Heart right ventricle (tissue), 16 donors: ENCODE measurements at regions not wholly inside any gene's neighbourhood (a gene's known extent, or its start where the extent isn't known, plus 50 kb on each side); places are given as distances from the start of the nearest gene placed in this dataset.

Source experiments
- ATAC-seq, 8 donors: fragments of 200-7000 bp; cut with Tn5 transposase; one replicate each; pipeline ENCODE4 v1.9.1; 2020; ENCODE audit warnings: mild to moderate bottlenecking in 8 of 8, moderate library complexity in 8 of 8, moderate number of reproducible peaks in 1 of 8
- DNase-seq, 2 donors: peaks; one replicate each; pipeline ENCODE4 v3.0.0-alpha.2; 2020
- H3K27ac ChIP-seq, 10 donors: fragments of 200-600 bp; sonication (generic) in 2 of 10; one replicate each; pipeline versions ENCODE4 v1.5.0 to v1.8.0; 2020 to 2022; ENCODE audit warnings: mild to moderate bottlenecking in 3 of 10
- H3K27me3 ChIP-seq, 7 donors: fragments of 200-600 bp; one replicate each; pipeline ENCODE4 v1.8.0; 2021 to 2022; ENCODE audit warnings: mild to moderate bottlenecking in 2 of 7
- H3K36me3 ChIP-seq, 9 donors: fragments of 200-600 bp; sonication (generic) in 1 of 9; one replicate each; pipeline versions ENCODE4 v1.5.0 to v1.8.0; 2020 to 2022; ENCODE audit warnings: mild to moderate bottlenecking in 2 of 9
- H3K4me1 ChIP-seq, 9 donors: fragments of 200-600 bp; sonication (generic) in 1 of 9; one replicate each; pipeline versions ENCODE4 v1.5.0 to v1.8.0; 2020 to 2022; ENCODE audit warnings: mild to moderate bottlenecking in 4 of 9
- H3K4me3 ChIP-seq, 10 donors: fragments of 200-600 bp; sonication (generic) in 2 of 10; one replicate each; pipeline versions ENCODE4 v1.5.0 to v1.8.0; 2020 to 2022; ENCODE audit warnings: mild to moderate bottlenecking in 7 of 10, moderate library complexity in 2 of 10
- H3K9me3 ChIP-seq, 11 donors: fragments of 200-600 bp in 10 of 11; sonication (generic) in 2 of 11; one replicate each; pipeline versions ENCODE4 v1.5.0 to v1.8.0; 2013 to 2022; ENCODE audit warnings: mild to moderate bottlenecking in 2 of 11, control low read depth in 1 of 11, moderate library complexity in 1 of 11
- WGBS, 2 donors: extraction: QIAGEN DNeasy Blood & Tissue Kit; methylation state at CpG; one replicate each; pipeline ENCODE4 v1.1.7; 2013; ENCODE audit warnings: inconsistent platforms in 1 of 2; 5-methylcytosine and 5-hydroxymethylcytosine counted together
- intact Hi-C, 10 donors: fragments of 100-400 bp; cut with DNase I; formaldehyde crosslinking; loops; one replicate each; pipeline versions ENCODE4 v1.11.1 to v1.14.2; 2022
- TF ChIP-seq, protein P1 (sequence below), 9 donors: fragments of 200-600 bp; sonication (generic) in 2 of 9; IDR thresholded peaks; one replicate each; pipeline versions ENCODE4 v1.5.0 to v1.8.0; 2021 to 2022; ENCODE audit warnings: antibody characterized with exemption in 9 of 9, mild to moderate bottlenecking in 5 of 9, moderate library complexity in 1 of 9
- donor health status: Arrhythmogenic right ventricular cardiomyopathy.
- donor health status: ischemic (EF 13 %, LVEDD 7.1; RV severe dilation, severe dysfunction).
- donor health status: healthy with polysubstance abuse.
- donor health status: DM: no; HTN: yes; CAD: no.
- donor health status: DM: no; HTN: no; CAD: no.
- donor health status: ischemic (EF 25% LVEDD 6.9; RV normal size, moderate dysfunction).
- donor health status: ischemic (EF 25% LVEDD 5.7; RV mildly dilated, moderate dysfunction).
- donor health status: healthy.
- donor health status: DM: yes; HTN: yes; CAD: no.
- donor health status: Ischemic cardiomyopathy.
- donor health status: ischemic (EF 35%, LVEDD 5.7; RV mildly dilated, moderate dysfunction).
- donor health status: nonischemic (EF 11% LVEDD 7.7; RV severe dilation, severe dysfunction).
- donor health status: DM: yes; HTN: yes; CAD: no.
- donor health status: PGD.
- donor health status: ischemic (EF 29% LVEDD 5.4; RV normal size, mild dysfunction).
- donor health status: nonischemic (EF 23%, LVEDD 6.1; RV moderate dilation, normal function).

DNA sequence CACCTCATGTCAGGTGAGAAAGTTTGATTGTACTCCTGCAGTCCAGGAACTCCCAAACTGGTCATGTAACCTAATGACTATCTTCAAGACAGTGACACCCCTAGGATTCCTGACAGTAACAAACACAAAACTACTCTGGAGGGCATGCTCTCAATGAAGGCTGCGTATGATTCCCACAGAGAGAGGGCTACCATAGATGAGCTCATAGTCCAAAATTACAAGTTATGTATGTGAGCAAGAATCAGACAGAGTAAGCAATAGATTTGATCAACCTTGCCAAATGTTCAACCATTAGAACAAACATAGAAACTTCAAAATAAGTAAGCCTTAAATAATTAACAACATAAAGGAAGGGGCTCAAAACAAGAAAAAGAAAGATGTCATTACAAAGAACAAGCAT is 158.1 kb downstream of the COPRS start:
- H3K36me3 ChIP-seq, result no peaks in the 10 kb centered on the region
- no peaks in the 10 kb centered on the region for H3K27me3 ChIP-seq
- DNase-seq, result no peak
- WGBS, 2 donors, result 71 to 75% methylated on average over 1 of the region's 1 CpG
- peak overlapping the region in 4 of 10 donors; percentile 14 to 70 (median 60) for H3K27ac ChIP-seq
- H3K4me1 ChIP-seq, result peaks cover under 1 to 19% (median 16%) of the 10 kb centered on the region in 9 donors
- intact Hi-C loops, result loop anchor here in 1 of 10 donors (5.0 kb wide), 1 partner anchor 264 kb away; no protein-coding TSS in a partner anchor
- ATAC-seq, result peak in 1 of 8 donors; percentile 58
- TF ChIP-seq, protein P1, sequence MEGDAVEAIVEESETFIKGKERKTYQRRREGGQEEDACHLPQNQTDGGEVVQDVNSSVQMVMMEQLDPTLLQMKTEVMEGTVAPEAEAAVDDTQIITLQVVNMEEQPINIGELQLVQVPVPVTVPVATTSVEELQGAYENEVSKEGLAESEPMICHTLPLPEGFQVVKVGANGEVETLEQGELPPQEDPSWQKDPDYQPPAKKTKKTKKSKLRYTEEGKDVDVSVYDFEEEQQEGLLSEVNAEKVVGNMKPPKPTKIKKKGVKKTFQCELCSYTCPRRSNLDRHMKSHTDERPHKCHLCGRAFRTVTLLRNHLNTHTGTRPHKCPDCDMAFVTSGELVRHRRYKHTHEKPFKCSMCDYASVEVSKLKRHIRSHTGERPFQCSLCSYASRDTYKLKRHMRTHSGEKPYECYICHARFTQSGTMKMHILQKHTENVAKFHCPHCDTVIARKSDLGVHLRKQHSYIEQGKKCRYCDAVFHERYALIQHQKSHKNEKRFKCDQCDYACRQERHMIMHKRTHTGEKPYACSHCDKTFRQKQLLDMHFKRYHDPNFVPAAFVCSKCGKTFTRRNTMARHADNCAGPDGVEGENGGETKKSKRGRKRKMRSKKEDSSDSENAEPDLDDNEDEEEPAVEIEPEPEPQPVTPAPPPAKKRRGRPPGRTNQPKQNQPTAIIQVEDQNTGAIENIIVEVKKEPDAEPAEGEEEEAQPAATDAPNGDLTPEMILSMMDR (IDR thresholded peaks at IDR 0.05), result no peak
- H3K9me3 ChIP-seq, result peaks cover 0 to 23% (median 0%) of the 10 kb centered on the region in 11 donors
- H3K4me3 ChIP-seq, result no peak overlapping the region

DNA sequence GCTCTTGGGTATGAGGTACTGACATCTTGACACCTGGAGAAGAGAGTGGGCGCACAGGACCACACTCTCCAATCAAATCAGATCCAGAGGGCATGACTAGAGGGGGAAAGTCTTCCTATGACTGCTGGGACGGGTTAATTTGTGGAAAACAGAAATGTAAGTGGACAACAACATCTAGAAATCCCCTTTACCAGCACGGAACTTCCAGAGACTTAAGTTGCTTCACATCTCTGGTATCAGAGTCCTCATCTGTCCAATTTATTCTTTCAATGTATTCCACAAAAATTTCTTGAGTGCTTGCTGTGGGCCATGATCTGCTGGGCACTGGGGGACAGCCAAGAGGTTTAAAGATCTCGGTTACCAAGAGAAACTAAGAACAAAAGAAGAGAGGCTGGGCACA is 159.2 kb downstream of the COPRS start:
- DNase-seq (no peak), ATAC-seq (no peak)
- Histone ChIP-seq H3K27ac (no peak overlapping the region), H3K9me3 (peaks cover 0 to 23% (median 0%) of the 10 kb centered on the region in 11 donors), H3K36me3 (no peaks in the 10 kb centered on the region), H3K27me3 (no peaks in the 10 kb centered on the region), H3K4me3 (no peak overlapping the region), H3K4me1 (peaks cover 8 to 29% (median 24%) of the 10 kb centered on the region in 9 donors)
- intact Hi-C loops, result loop anchor here in 8 of 10 donors (5.0 to 10.0 kb wide), 10 partner anchors 37 to 263 kb away; no protein-coding TSS in a partner anchor
- 91 to 92% methylated on average over 4 of the region's 4 CpGs for WGBS, 2 donors
- TF ChIP-seq, protein P1 (IDR thresholded peaks at IDR 0.05), result no peak

DNA sequence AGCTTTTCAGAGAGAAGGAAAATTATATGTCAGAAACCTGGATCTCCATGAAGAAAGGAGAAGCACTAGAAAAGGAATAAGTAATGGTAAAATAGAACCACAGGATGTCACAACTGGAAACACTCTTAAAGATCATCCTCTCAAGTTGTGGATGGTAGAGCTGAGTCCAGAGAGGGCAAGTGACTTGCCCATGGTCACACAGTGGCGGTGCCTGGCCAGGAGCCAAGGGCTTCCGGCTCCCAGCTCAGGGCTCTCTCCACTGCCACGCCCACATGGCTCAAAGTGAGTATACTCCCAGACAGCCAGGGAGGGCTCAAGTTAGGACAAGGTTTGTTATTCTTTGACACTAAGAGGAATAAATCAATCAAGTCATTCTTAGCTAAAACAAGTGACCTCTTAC is 159.8 kb downstream of the COPRS start:
- peaks cover 8 to 31% (median 26%) of the 10 kb centered on the region in 9 donors for H3K4me1 ChIP-seq
- intact Hi-C loops, result loop anchor here in 7 of 10 donors (5.0 to 10.0 kb wide), 9 partner anchors 38 to 144 kb away; no protein-coding TSS in a partner anchor

DNA sequence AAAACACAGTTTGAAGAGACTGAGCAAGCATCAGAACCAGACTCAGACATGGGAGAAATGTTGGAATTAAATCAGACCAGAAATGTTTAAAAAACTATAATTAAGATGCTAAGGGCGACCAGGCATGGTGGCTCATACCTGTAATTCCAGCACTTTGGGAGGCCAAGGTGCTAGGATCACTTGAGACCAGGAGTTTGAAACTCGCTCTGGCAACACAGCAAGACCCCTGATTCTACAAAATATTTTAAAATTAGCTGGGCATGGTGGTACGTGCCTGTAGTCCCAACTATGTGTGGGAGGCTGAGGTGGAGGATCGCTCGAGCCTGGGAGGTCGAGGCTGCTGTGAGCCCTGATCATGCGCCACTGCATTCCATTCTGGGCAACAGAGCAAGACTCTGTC is 160.3 kb downstream of the COPRS start:
- TF ChIP-seq, protein P1 (IDR thresholded peaks at IDR 0.05), result no peak
- WGBS, 2 donors, result 95 to 96% methylated on average over 7 of the region's 7 CpGs
- H3K4me1 ChIP-seq, result peaks cover 8 to 35% (median 32%) of the 10 kb centered on the region in 9 donors
- H3K36me3 ChIP-seq, result no peaks in the 10 kb centered on the region
- H3K9me3 ChIP-seq, result peaks cover 0 to 23% (median 0%) of the 10 kb centered on the region in 11 donors
- no peak for ATAC-seq
- H3K4me3 ChIP-seq, result no peak overlapping the region
- H3K27me3 ChIP-seq, result no peaks in the 10 kb centered on the region
- intact Hi-C loops, result loop anchor here in 7 of 10 donors (5.0 to 10.0 kb wide), 9 partner anchors 39 to 144 kb away; no protein-coding TSS in a partner anchor
- no peak for DNase-seq
- peak overlapping the region in 1 of 10 donors; percentile 84 for H3K27ac ChIP-seq

More for the DNA sequence above, 159.8 kb downstream of the COPRS start:
- ATAC-seq (no peak), DNase-seq (no peak)
- 66 to 71% methylated on average over 3 of the region's 3 CpGs for WGBS, 2 donors
- H3K4me3 ChIP-seq, result no peak overlapping the region
- H3K9me3 ChIP-seq, result peaks cover 0 to 23% (median 0%) of the 10 kb centered on the region in 11 donors
- H3K36me3 ChIP-seq, result no peaks in the 10 kb centered on the region
- H3K27ac ChIP-seq, result no peak overlapping the region
- TF ChIP-seq, protein P1 (IDR thresholded peaks at IDR 0.05), result no peak
- H3K27me3 ChIP-seq, result no peaks in the 10 kb centered on the region
